ENCODE measurements at regions not wholly inside any gene's neighbourhood (a gene's known extent, or its start where the extent isn't known, plus 50 kb on each side); places are given as distances from the start of the nearest gene placed in this dataset.

DNA sequence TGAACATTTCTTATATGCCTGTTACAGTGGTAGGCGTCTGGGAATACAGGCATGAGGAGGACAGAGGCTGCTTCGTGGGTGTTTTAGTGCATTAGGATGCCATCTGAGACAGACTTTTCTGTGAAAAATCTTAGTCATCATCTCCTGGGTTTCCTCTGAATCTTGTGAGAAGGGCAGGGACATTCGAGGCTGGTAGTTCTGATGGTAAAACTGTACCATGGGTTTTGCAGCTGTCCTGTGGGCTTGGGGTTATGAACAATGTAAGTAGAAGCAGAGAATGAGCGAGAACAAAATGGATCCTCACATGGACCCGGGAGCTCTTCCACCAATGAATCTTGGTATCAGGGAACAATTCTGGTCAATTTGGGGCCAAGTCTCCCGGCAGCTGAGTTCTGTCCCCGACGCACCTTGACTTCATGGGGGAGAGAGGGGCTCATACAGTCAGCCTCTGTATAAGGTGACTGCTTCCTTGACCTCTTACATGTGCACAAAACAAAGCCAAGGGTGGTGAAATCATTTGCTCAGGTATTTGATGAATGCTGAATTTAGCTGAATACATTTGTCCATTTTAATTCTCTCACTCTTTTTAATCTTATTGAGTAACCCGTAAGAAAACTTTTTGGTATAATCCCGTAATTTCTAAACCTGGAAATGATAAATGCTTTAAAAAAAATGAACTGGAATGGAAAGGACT, 63.6 kb upstream of the ERRFI1 start:
- H3K27me3 ChIP-seq (ENCODE audit: control insufficient read depth, insufficient read depth, low read length), result no peaks in the 10 kb centered on the region
- TF ChIP-seq, protein P1, sequence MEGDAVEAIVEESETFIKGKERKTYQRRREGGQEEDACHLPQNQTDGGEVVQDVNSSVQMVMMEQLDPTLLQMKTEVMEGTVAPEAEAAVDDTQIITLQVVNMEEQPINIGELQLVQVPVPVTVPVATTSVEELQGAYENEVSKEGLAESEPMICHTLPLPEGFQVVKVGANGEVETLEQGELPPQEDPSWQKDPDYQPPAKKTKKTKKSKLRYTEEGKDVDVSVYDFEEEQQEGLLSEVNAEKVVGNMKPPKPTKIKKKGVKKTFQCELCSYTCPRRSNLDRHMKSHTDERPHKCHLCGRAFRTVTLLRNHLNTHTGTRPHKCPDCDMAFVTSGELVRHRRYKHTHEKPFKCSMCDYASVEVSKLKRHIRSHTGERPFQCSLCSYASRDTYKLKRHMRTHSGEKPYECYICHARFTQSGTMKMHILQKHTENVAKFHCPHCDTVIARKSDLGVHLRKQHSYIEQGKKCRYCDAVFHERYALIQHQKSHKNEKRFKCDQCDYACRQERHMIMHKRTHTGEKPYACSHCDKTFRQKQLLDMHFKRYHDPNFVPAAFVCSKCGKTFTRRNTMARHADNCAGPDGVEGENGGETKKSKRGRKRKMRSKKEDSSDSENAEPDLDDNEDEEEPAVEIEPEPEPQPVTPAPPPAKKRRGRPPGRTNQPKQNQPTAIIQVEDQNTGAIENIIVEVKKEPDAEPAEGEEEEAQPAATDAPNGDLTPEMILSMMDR (IDR thresholded peaks at IDR 0.05; ENCODE audit: insufficient read depth, low read depth, low read length), result no peak
- POLR2A ChIA-PET, result interaction anchor here (0.6 kb wide), 1 partner anchor 138 kb away, joined by 3 read pairs; no protein-coding TSS in a partner anchor
- no peaks in the 10 kb centered on the region for H3K36me3 ChIP-seq (ENCODE audit: control insufficient read depth, insufficient read depth, low read length)
- CTCF ChIA-PET, result interaction anchor here (0.8 to 1.4 kb wide), 4 partner anchors 16 to 114 kb away, joined by 3 read pairs; no protein-coding TSS in a partner anchor
- H3K4me3 ChIP-seq (ENCODE audit: low read depth, low read length), result no peak overlapping the region
- no peak for DNase-seq (ENCODE audit: low read depth)

DNA sequence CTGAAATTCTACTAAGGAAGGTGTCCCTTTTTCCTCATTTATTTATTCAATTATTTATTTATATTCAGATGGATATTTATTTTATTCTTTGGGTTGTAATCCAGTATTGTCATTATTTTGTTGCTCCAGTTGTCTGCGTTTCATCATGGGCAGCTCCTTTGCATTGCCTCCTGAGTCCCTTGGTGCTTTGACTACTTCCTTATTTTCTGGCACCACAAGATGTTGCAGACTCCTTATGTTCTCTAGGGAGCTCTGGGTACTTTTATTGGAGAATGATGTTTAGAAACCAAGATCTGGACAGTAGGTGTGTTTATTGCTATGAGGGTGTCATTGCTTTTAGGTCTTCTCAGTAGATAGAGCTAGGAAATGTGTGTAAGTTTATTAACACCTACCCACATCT, 59.9 kb upstream of the ERRFI1 start:
- no peak for DNase-seq (ENCODE audit: low read depth)
- TF ChIP-seq, protein P1 (IDR thresholded peaks at IDR 0.05; ENCODE audit: insufficient read depth, low read depth, low read length), result no peak
- ChIA-PET CTCF (interaction anchor here (0.7 kb wide), 1 partner anchor 20 kb away, joined by 3 read pairs; no protein-coding TSS in a partner anchor), POLR2A (no interaction called here)
- Histone ChIP-seq H3K27me3 (ENCODE audit: control insufficient read depth, insufficient read depth, low read length) (no peaks in the 10 kb centered on the region), H3K36me3 (ENCODE audit: control insufficient read depth, insufficient read depth, low read length) (no peaks in the 10 kb centered on the region), H3K4me3 (ENCODE audit: low read depth, low read length) (no peak overlapping the region)

DNA sequence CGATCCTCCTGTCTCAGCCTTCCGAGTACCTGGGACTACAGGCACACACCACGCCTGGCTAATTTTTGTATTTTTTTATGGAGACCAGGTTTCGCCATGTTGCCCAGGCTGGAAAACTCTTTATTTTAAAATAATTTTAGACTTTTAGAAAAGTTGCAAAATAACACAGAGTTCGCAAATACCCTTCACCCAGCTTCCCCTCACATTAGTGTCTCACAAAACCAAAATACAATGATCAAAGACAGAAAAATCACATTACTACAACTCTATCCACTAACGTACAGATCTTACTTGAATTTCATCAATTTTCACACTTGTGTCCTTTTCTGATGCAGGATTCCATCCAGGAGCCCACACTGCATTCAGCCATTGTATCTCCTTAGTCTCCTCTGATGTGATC, 58.8 kb upstream of the ERRFI1 start:
- POLR2A ChIA-PET, result no interaction called here
- Histone ChIP-seq H3K27me3 (ENCODE audit: control insufficient read depth, insufficient read depth, low read length) (no peaks in the 10 kb centered on the region), H3K36me3 (ENCODE audit: control insufficient read depth, insufficient read depth, low read length) (no peaks in the 10 kb centered on the region), H3K4me3 (ENCODE audit: low read depth, low read length) (no peak overlapping the region)
- DNase-seq (ENCODE audit: low read depth), result no peak
- CTCF ChIA-PET, result no interaction called here
- TF ChIP-seq, protein P1 (IDR thresholded peaks at IDR 0.05; ENCODE audit: insufficient read depth, low read depth, low read length), result no peak

DNA sequence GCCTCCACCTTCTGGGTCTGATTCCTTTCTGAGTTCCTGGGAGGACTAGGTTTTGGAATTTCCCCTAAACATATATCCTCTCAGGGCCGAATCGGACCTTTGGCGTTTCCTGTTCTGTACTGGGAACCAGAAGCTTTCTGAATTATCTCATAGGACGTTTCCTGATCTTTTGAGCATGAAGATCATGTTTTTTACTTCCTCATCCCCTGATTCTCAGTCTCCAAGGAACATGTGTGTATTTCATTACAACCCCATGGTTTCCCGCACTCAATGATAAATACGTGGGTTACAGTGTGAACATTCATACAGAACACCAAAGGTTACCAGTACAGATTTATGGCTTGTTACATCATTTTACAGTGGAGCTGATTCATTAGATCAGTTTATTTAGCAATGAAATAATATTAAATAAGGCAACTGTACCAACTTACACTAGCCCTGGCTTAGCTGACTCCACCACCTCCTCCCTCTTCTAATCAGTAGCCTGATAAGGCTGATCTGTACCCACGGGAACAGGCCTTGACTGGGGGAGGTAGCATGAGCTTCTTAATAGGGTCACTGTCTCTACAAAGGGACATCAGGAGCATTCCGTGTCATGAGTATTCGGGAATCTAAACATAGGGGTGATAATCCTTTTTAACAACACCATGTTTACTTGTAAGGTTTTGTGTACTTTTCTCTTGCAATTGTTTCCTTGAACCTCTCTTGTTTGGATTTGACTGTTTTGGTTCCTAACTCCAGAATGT, 57.8 kb upstream of the ERRFI1 start:
- Histone ChIP-seq H3K36me3 (ENCODE audit: control insufficient read depth, insufficient read depth, low read length) (no peaks in the 10 kb centered on the region), H3K4me3 (ENCODE audit: low read depth, low read length) (no peak overlapping the region), H3K27me3 (ENCODE audit: control insufficient read depth, insufficient read depth, low read length) (no peaks in the 10 kb centered on the region)
- ChIA-PET CTCF (interaction anchor here (1.1 kb wide), 1 partner anchor 230 kb away, joined by 3 read pairs; no protein-coding TSS in a partner anchor), POLR2A (interaction anchor here (1.0 kb wide), 1 partner anchor 8 kb away, joined by 6 read pairs; no protein-coding TSS in a partner anchor)
- DNase-seq (ENCODE audit: low read depth), result no peak
- TF ChIP-seq, protein P1 (IDR thresholded peaks at IDR 0.05; ENCODE audit: insufficient read depth, low read depth, low read length), result no peak

DNA sequence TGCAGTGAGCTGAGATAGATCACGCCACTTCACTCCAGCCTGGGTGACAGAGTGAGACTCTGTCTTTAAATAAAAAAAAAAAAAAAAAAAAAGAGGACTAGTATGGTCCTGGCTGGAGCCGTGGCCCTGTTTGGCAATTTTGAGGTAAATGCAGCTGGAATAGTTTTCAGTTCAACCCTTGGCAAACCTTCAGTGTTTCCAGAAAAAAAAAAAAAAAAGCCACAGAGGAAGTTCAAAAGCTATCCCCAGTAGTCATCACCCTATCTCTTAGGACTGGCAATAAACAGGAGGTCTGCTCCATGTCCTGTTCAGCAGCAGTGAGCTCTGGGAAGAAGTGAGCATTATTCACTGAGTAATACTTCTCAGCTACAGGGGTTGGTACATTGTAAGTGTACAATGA, 56.8 kb upstream of the ERRFI1 start:
- TF ChIP-seq, protein P1 (IDR thresholded peaks at IDR 0.05; ENCODE audit: insufficient read depth, low read depth, low read length), result no peak

More for the DNA sequence above, 56.8 kb upstream of the ERRFI1 start:
- Histone ChIP-seq H3K27me3 (ENCODE audit: control insufficient read depth, insufficient read depth, low read length) (no peaks in the 10 kb centered on the region), H3K36me3 (ENCODE audit: control insufficient read depth, insufficient read depth, low read length) (no peaks in the 10 kb centered on the region), H3K4me3 (ENCODE audit: low read depth, low read length) (no peak overlapping the region)
- CTCF ChIA-PET, result no interaction called here
- peak; percentile 39 for DNase-seq (ENCODE audit: low read depth)
- POLR2A ChIA-PET, result interaction anchor here (0.6 to 1.0 kb wide), 2 partner anchors 9 to 128 kb away, joined by 6 read pairs; no protein-coding TSS in a partner anchor
